Uterus (tissue), 3 donors: ENCODE measurements at regions not wholly inside any gene's neighbourhood (a gene's known extent, or its start where the extent isn't known, plus 50 kb on each side); places are given as distances from the start of the nearest gene placed in this dataset.

ENCODE experiments used
- DNase-seq, 2 donors: peaks; one replicate each; pipeline ENCODE4 v3.0.0-alpha.2; 2019 to 2020
- H3K27ac ChIP-seq, 2 donors: fragments of 200-600 bp; sonication (generic); 1 replicate in 1 of 2; 2 replicates in 1 of 2; pipeline ENCODE4 v1.5.1; 2016 to 2018
- H3K27me3 ChIP-seq, 2 donors: fragments of 200-600 bp; sonication (generic); one replicate each; pipeline ENCODE4 v1.5.1; 2018 to 2019; ENCODE audit warnings: control low read depth in 1 of 2
- H3K36me3 ChIP-seq, 2 donors: fragments of 200-600 bp; sonication (generic); one replicate each; pipeline ENCODE4 v1.5.1; 2019; ENCODE audit warnings: control low read depth in 1 of 2
- H3K4me1 ChIP-seq, 2 donors: fragments of 200-600 bp; sonication (generic); one replicate each; pipeline ENCODE4 v1.5.1; 2018 to 2019; ENCODE audit warnings: control low read depth in 1 of 2
- H3K4me3 ChIP-seq, 2 donors: fragments of 200-600 bp; sonication (generic); 1 replicate in 1 of 2; 2 replicates in 1 of 2; pipeline ENCODE4 v1.5.1; 2018 to 2019; ENCODE audit warnings: mild to moderate bottlenecking in 1 of 2
- H3K9me3 ChIP-seq, 2 donors: fragments of 200-600 bp; sonication (generic); one replicate each; pipeline ENCODE4 v1.5.1; 2019; ENCODE audit warnings: control low read depth in 1 of 2
- POLR2A ChIP-seq, 2 donors: fragments of 450-650 bp; IDR thresholded peaks; one replicate each; pipeline ENCODE4 v1.6.1; 2016; ENCODE audit warnings: antibody characterized with exemption in 2 of 2, mild to moderate bottlenecking in 1 of 2, moderate library complexity in 1 of 2
- intact Hi-C: fragments of 100-400 bp; cut with DNase I; formaldehyde crosslinking; loops from one replicate; pipeline ENCODE4 v1.15.1; 2023; ENCODE audit warnings: low total_unique reads
- TF ChIP-seq, protein P1 (sequence below), 4 experiments: fragments of 200-600 bp in 2 of 4; fragments of 450-650 bp in 2 of 4; sonication (generic) in 2 of 4; IDR thresholded peaks; one replicate each; pipeline ENCODE4 v1.5.1; 2016 to 2019; ENCODE audit warnings: antibody characterized with exemption in 4 of 4, mild to moderate bottlenecking in 2 of 4, moderate library complexity in 1 of 4
- donor health status: DM: yes; HTN: yes; CAD: no.

DNA sequence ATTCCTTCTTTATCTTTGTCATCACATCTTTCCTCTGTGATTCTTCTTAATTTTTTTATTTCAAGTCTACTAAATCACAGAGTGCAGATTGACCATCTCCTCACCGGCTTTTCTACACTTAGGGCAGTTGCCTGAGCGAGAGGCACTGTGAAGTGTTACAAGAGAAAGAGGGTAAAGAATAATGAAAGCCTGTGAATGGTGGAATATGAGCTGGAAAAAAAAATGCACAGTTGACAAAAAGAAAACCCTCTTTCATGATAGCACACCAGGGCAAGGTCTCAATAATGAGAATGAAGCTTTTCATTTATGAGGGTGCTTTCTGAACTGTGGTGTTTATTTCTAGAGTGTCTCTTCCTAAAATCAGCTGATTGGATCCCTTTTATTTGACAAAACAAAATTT is 106.2 kb upstream of the PDE3A start:
- no peaks in the 10 kb centered on the region for H3K4me1 ChIP-seq
- DNase-seq = no peak
- no peaks in the 10 kb centered on the region for H3K36me3 ChIP-seq
- no peak for TF ChIP-seq POLR2A (IDR thresholded peaks at IDR 0.05)
- TF ChIP-seq, protein P1, sequence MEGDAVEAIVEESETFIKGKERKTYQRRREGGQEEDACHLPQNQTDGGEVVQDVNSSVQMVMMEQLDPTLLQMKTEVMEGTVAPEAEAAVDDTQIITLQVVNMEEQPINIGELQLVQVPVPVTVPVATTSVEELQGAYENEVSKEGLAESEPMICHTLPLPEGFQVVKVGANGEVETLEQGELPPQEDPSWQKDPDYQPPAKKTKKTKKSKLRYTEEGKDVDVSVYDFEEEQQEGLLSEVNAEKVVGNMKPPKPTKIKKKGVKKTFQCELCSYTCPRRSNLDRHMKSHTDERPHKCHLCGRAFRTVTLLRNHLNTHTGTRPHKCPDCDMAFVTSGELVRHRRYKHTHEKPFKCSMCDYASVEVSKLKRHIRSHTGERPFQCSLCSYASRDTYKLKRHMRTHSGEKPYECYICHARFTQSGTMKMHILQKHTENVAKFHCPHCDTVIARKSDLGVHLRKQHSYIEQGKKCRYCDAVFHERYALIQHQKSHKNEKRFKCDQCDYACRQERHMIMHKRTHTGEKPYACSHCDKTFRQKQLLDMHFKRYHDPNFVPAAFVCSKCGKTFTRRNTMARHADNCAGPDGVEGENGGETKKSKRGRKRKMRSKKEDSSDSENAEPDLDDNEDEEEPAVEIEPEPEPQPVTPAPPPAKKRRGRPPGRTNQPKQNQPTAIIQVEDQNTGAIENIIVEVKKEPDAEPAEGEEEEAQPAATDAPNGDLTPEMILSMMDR (IDR thresholded peaks at IDR 0.05) = no peak
- no peaks in the 10 kb centered on the region for H3K9me3 ChIP-seq
- no peak overlapping the region for H3K27ac ChIP-seq
- intact Hi-C loops = no loop called here
- H3K27me3 ChIP-seq = no peaks in the 10 kb centered on the region
- no peak overlapping the region for H3K4me3 ChIP-seq

DNA sequence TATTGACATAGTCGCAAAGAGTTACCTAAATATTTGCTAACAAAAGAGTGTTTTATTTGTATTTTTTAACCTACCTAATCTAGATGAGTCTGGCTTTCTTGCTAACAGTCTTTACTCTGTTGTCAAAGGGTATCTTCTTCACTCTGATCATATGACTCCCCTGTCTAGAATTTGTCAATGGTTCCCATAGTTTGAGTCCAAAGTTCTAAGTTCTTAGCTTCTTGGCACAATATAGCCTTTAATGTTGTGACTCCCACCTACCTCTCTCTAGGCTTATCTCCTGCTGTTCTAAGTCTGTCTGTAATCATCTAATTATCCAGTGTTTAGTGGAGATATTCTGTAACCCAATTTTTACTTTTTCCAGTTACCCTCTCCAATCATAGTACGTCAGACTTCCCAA is 104.3 kb upstream of the PDE3A start:
- Histone ChIP-seq H3K4me3 (no peak overlapping the region), H3K36me3 (no peaks in the 10 kb centered on the region), H3K27me3 (no peaks in the 10 kb centered on the region), H3K4me1 (no peaks in the 10 kb centered on the region), H3K27ac (no peak overlapping the region), H3K9me3 (no peaks in the 10 kb centered on the region)
- TF ChIP-seq, protein P1 (IDR thresholded peaks at IDR 0.05) = no peak
- TF ChIP-seq POLR2A (IDR thresholded peaks at IDR 0.05) = no peak
- intact Hi-C loops = no loop called here
- no peak for DNase-seq

- no peak for DNase-seq
- no peak for TF ChIP-seq POLR2A (IDR thresholded peaks at IDR 0.05)
- TF ChIP-seq, protein P1 (IDR thresholded peaks at IDR 0.05) = no peak
- Histone ChIP-seq H3K27ac (no peak overlapping the region), H3K4me3 (no peak overlapping the region), H3K9me3 (no peaks in the 10 kb centered on the region), H3K4me1 (no peaks in the 10 kb centered on the region), H3K27me3 (no peaks in the 10 kb centered on the region), H3K36me3 (no peaks in the 10 kb centered on the region)
- intact Hi-C loops = no loop called here
These were observed 103.7 kb upstream of the PDE3A start for GRCh38 chr12:20264608-20265114.

DNA sequence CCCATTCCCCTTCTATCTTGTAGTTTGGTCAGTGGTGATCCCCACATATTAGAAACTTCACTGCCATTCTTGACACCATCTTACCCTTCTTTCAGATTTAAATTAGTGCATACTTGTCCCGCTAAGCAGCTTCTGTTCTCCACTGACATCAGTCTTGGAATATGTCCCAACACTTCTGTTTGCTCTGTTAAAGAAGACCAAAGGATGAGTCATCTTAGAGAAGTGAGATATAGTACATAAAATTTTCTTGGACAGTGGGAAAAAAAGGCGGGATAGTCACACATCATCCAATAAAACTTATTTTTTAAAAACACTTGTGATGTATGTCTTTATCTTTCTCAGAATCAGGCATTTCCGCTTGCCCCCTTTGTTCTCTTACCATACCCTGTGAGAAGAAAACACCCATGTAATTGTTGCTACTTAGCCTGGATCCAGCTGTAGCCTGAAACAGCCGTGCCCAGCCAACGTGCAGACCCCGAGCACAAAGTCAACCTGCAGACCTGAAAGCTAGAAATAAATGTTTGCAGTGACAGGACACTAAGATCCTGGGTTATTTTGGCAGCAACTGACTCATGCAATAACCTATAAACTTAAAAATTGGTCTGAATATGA is 100.1 kb upstream of the PDE3A start:
- Histone ChIP-seq H3K4me3 (no peak overlapping the region), H3K27me3 (no peaks in the 10 kb centered on the region), H3K4me1 (no peaks in the 10 kb centered on the region), H3K27ac (no peak overlapping the region), H3K9me3 (no peaks in the 10 kb centered on the region), H3K36me3 (no peaks in the 10 kb centered on the region)
- no peak for DNase-seq
- TF ChIP-seq, protein P1 (IDR thresholded peaks at IDR 0.05) = no peak
- TF ChIP-seq POLR2A (IDR thresholded peaks at IDR 0.05) = no peak
- intact Hi-C loops = no loop called here

GRCh38 chr12:20268771-20269170 is 99.6 kb upstream of the PDE3A start:
- H3K4me3 ChIP-seq = no peak overlapping the region
- intact Hi-C loops = no loop called here
- no peak for DNase-seq
- H3K4me1 ChIP-seq = no peaks in the 10 kb centered on the region
- H3K36me3 ChIP-seq = no peaks in the 10 kb centered on the region
- no peak overlapping the region for H3K27ac ChIP-seq
- no peaks in the 10 kb centered on the region for H3K27me3 ChIP-seq
- H3K9me3 ChIP-seq = no peaks in the 10 kb centered on the region
- no peak for TF ChIP-seq POLR2A (IDR thresholded peaks at IDR 0.05)
- TF ChIP-seq, protein P1 (IDR thresholded peaks at IDR 0.05) = no peak
